Glutamatergic neuron (in vitro differentiated cells): ENCODE measurements at regions not wholly inside any gene's neighbourhood (a gene's known extent, or its start where the extent isn't known, plus 50 kb on each side); places are given as distances from the start of the nearest gene placed in this dataset.

Source experiments
- DNase-seq: peaks from one replicate; pipeline ENCODE4 v3.0.0; 2022
- H3K27ac Mint-ChIP-seq: one replicate; pipeline ENCODE4 v1.8.0; 2020; ENCODE audit warnings: mild to moderate bottlenecking, mixed read lengths, inconsistent platforms; ENCODE audit not compliant: unreplicated experiment
- H3K27me3 Mint-ChIP-seq: one replicate; pipeline ENCODE4 v1.8.0; 2020; ENCODE audit warnings: mild to moderate bottlenecking, moderate library complexity, mixed read lengths, inconsistent platforms; ENCODE audit not compliant: unreplicated experiment
- H3K36me3 Mint-ChIP-seq: one replicate; pipeline ENCODE4 v1.8.0; 2020; ENCODE audit warnings: mild to moderate bottlenecking, mixed read lengths, inconsistent platforms; ENCODE audit not compliant: unreplicated experiment
- H3K4me1 Mint-ChIP-seq: one replicate; pipeline ENCODE4 v1.8.0; 2020; ENCODE audit warnings: mild to moderate bottlenecking, low read depth, mixed read lengths, inconsistent platforms; ENCODE audit not compliant: unreplicated experiment
- H3K4me3 Mint-ChIP-seq: one replicate; pipeline ENCODE4 v1.8.0; 2020; ENCODE audit warnings: mild to moderate bottlenecking, mixed read lengths, inconsistent platforms; ENCODE audit not compliant: unreplicated experiment
- H3K9me3 Mint-ChIP-seq: one replicate; pipeline ENCODE4 v1.8.0; 2020; ENCODE audit warnings: mild to moderate bottlenecking, moderate library complexity, mixed read lengths, inconsistent platforms; ENCODE audit not compliant: unreplicated experiment
- CTCF ChIP-seq: fragments of 200-600 bp; sonication (generic); IDR thresholded peaks from one replicate; pipeline ENCODE4 v1.5.0; 2021; ENCODE audit not compliant: partially characterized antibody, unreplicated experiment

DNA sequence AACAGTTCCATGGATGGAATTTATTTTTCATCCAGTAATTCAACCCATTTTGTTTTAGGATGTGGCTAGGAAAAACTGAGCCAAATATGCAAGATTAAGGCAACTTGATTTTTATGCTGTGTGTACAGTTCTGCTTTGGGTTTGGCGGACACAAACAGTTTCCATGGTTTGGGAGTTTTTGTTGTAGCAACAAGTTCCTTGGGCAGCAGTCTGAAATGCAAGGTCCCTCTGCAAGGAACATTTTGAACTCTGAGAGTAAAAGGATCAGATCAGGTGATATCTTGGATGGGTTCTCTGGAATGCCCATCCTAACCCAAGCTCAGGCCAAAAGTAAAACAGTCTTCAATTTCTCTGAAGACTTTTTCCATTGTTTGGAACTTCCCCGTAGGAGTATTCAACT, 161.2 kb downstream of the TMX1 start:
- TF ChIP-seq CTCF: no peak
- peaks cover 6% of the 10 kb centered on the region for H3K9me3 Mint-ChIP-seq
- H3K36me3 Mint-ChIP-seq: no peaks in the 10 kb centered on the region
- no peak overlapping the region for H3K27ac Mint-ChIP-seq
- peaks cover 3% of the 10 kb centered on the region for H3K27me3 Mint-ChIP-seq
- H3K4me1 Mint-ChIP-seq: peaks cover 16% of the 10 kb centered on the region
- H3K4me3 Mint-ChIP-seq: no peak overlapping the region
- no peak for DNase-seq

DNA sequence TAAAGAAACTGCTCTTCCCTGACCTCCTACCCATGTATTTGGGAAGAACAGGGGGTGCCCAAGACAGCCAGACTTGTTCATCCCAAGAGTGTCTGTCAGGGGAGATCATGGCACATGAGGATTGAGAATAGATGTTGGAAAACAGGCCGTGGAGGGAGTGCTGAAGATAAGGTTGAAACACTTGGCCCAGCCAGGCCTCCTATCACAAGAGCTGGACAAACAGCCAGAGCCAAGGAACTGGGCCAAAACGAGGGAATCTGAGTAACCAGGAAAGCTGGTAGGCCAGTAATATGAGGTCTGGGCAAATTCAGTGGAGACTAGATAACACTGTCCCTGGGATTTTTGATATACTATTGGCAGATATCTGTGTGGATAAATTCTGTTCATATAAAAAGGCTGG, 161.7 kb downstream of the TMX1 start:
- Mint-ChIP-seq H3K4me3 (no peak overlapping the region), H3K9me3 (peaks cover 6% of the 10 kb centered on the region), H3K4me1 (peaks cover 11% of the 10 kb centered on the region), H3K27ac (no peak overlapping the region), H3K27me3 (no peaks in the 10 kb centered on the region), H3K36me3 (no peaks in the 10 kb centered on the region)
- DNase-seq: no peak
- TF ChIP-seq CTCF: no peak

DNA sequence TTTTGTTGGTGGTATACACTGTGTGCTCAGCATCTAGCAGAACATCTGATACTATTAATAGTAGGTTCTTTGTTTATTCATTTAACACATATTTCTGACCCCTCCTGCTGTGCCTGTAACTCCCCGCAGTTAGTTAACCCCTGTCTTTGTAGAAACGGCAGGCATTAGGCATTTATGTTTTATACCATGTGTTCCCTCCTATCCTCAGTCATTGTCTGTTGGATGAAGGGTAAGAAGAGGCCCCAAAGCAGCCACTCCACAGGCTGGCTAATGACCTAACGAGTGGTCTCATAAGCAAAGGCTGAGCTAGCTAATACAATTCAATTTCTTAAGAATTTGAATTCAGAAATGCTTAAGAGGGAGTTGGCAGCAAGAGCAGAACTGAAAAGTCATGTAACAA, 170.8 kb downstream of the TMX1 start:
- no peak for DNase-seq
- no peaks in the 10 kb centered on the region for H3K27me3 Mint-ChIP-seq
- peaks cover 9% of the 10 kb centered on the region for H3K36me3 Mint-ChIP-seq
- H3K9me3 Mint-ChIP-seq: no peaks in the 10 kb centered on the region
- H3K4me3 Mint-ChIP-seq: no peak overlapping the region
- H3K27ac Mint-ChIP-seq: peak overlapping the region; percentile 5
- H3K4me1 Mint-ChIP-seq: peaks cover 5% of the 10 kb centered on the region
- no peak for TF ChIP-seq CTCF

- no peak overlapping the region for H3K27ac Mint-ChIP-seq
- peaks cover 9% of the 10 kb centered on the region for H3K4me1 Mint-ChIP-seq
- DNase-seq: no peak
- H3K9me3 Mint-ChIP-seq: peaks cover 6% of the 10 kb centered on the region
- no peak for TF ChIP-seq CTCF
- H3K27me3 Mint-ChIP-seq: no peaks in the 10 kb centered on the region
- no peak overlapping the region for H3K4me3 Mint-ChIP-seq
- H3K36me3 Mint-ChIP-seq: peaks cover 16% of the 10 kb centered on the region
Measured at GRCh38 chr14:51419685-51420084, 179.6 kb downstream of the TMX1 start.

DNA sequence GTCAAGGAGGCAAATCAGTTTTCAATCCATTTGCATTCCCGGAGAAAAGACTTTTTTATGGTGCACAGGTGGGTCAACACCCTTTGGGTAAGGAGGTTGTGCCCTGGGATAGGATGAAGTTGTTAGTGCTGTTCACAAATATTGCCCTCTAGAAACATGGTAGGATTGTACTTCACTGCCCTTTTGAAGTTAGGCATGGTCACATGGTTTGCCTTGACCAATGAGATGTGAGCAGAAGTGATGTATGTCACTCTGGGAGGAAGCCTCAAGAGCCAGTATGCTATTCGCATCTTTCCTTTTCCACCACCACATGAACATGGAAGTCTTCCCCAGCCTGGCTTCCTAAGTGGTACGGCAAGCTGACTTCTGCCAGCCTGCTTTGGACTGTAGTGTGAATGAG, 182.7 kb downstream of the TMX1 start:
- Mint-ChIP-seq H3K9me3 (peaks cover 3% of the 10 kb centered on the region), H3K36me3 (peaks cover 10% of the 10 kb centered on the region), H3K4me3 (no peak overlapping the region), H3K27me3 (no peaks in the 10 kb centered on the region), H3K4me1 (peaks cover 9% of the 10 kb centered on the region), H3K27ac (no peak overlapping the region)
- no peak for TF ChIP-seq CTCF
- no peak for DNase-seq
